ENCODE measurements at regions not wholly inside any gene's neighbourhood (a gene's known extent, or its start where the extent isn't known, plus 50 kb on each side); places are given as distances from the start of the nearest gene placed in this dataset.
"Not testable (repeated sequence)": the region's sequence is repeated elsewhere in the genome, so short reads cannot be mapped to it uniquely, and the experiment has no call there.

- no peak for DNase-seq
Observed at GRCh38 chr13:56299650-56300049, 841.1 kb upstream of the PRR20A start.

- DNase-seq = no peak
Observed at GRCh38 chr13:56314765-56315164, 826.0 kb upstream of the PRR20A start.

GRCh38 chr13:56317841-56318240 lies 822.9 kb upstream of the PRR20A start:
- DNase-seq = no peak

- peak in 1 of 2 donors; percentile 7 for DNase-seq
Observed at GRCh38 chr13:56332671-56333070, 808.0 kb upstream of the PRR20A start.

- no peak for DNase-seq
Observed at GRCh38 chr13:56335775-56336174, 804.9 kb upstream of the PRR20A start.

GRCh38 chr13:56338421-56338820 lies 802.3 kb upstream of the PRR20A start:
- no peak for DNase-seq

- DNase-seq = no peak
Observed at GRCh38 chr13:56347014-56347413, 793.7 kb upstream of the PRR20A start.

GRCh38 chr13:56349866-56350265 lies 790.9 kb upstream of the PRR20A start:
- DNase-seq = no peak

- no peak for DNase-seq
Observed at GRCh38 chr13:56351041-56351440, 789.7 kb upstream of the PRR20A start.

GRCh38 chr13:56352361-56352760 lies 788.4 kb upstream of the PRR20A start:
- no peak for DNase-seq

GRCh38 chr13:56352901-56353300 lies 787.8 kb upstream of the PRR20A start:
- no peak for DNase-seq

- DNase-seq = no peak
Observed at GRCh38 chr13:56356690-56357089, 784.0 kb upstream of the PRR20A start.

GRCh38 chr13:56378566-56378965 lies 762.2 kb upstream of the PRR20A start:
- DNase-seq = no peak

GRCh38 chr13:56393549-56393948 lies 747.2 kb upstream of the PRR20A start:
- no peak for DNase-seq

GRCh38 chr13:56396318-56396717 lies 744.4 kb upstream of the PRR20A start:
- DNase-seq = no peak

GRCh38 chr13:56400774-56401173 lies 739.9 kb upstream of the PRR20A start:
- no peak for DNase-seq

- DNase-seq = no peak
Observed at GRCh38 chr13:56412856-56413255, 727.9 kb upstream of the PRR20A start.

GRCh38 chr13:56424246-56424645 lies 716.5 kb upstream of the PRR20A start:
- no peak for DNase-seq

GRCh38 chr13:56457535-56458190 lies 683.1 kb upstream of the PRR20A start:
- no peak for DNase-seq

GRCh38 chr13:56459286-56459685 lies 681.4 kb upstream of the PRR20A start:
- DNase-seq = no peak

GRCh38 chr13:56501750-56502149 lies 639.0 kb upstream of the PRR20A start:
- no peak for DNase-seq

- DNase-seq = no peak
Observed at GRCh38 chr13:56510836-56511235, 629.9 kb upstream of the PRR20A start.

- not testable (repeated sequence) for DNase-seq
Observed at GRCh38 chr13:56512336-56512735, 628.4 kb upstream of the PRR20A start.

GRCh38 chr13:56515441-56515840 lies 625.3 kb upstream of the PRR20A start:
- no peak for DNase-seq

Measured in inflammatory macrophage (primary cell).